ENCODE measurements at regions not wholly inside any gene's neighbourhood (a gene's known extent, or its start where the extent isn't known, plus 50 kb on each side); places are given as distances from the start of the nearest gene placed in this dataset.

DNA sequence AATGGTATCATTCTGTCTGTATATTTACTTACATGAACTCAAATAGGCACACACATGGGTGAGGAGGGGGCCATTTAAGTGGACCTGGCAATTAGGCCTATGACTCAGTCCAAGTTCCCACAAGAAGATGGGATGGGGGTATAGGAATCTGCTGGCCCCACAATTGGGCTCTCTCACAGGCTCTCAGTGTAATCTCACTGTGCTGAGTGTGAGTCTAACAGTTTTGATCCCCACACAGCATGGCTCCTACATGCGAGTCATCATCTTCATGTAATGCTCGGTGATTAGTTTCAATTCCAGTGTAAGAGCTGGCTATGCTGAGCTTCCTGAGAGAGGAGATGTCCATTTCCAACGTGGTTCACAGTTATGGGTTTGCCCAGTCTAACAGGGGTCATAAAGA is 114.0 kb downstream of the GATA6 start:
- DNase-seq (no peak), ATAC-seq (ENCODE audit: insufficient read depth, low read depth) (no peak)
- no peak for TF ChIP-seq EZH2 (IDR thresholded peaks at IDR 0.05; ENCODE audit: borderline replicate concordance, low read depth, low read length, severe bottlenecking)
- TF ChIP-seq, protein P1, sequence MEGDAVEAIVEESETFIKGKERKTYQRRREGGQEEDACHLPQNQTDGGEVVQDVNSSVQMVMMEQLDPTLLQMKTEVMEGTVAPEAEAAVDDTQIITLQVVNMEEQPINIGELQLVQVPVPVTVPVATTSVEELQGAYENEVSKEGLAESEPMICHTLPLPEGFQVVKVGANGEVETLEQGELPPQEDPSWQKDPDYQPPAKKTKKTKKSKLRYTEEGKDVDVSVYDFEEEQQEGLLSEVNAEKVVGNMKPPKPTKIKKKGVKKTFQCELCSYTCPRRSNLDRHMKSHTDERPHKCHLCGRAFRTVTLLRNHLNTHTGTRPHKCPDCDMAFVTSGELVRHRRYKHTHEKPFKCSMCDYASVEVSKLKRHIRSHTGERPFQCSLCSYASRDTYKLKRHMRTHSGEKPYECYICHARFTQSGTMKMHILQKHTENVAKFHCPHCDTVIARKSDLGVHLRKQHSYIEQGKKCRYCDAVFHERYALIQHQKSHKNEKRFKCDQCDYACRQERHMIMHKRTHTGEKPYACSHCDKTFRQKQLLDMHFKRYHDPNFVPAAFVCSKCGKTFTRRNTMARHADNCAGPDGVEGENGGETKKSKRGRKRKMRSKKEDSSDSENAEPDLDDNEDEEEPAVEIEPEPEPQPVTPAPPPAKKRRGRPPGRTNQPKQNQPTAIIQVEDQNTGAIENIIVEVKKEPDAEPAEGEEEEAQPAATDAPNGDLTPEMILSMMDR (IDR thresholded peaks at IDR 0.05; ENCODE audit: borderline replicate concordance, extremely low read depth, low read length, poor library complexity, severe bottlenecking): no peak
- no peaks in the 10 kb centered on the region for H4K20me1 ChIP-seq (ENCODE audit: insufficient read depth, low read length)
- H3K4me3 ChIP-seq (ENCODE audit: low read depth in 1 of 2, low read length in 2 of 2): no peak overlapping the region
- no peaks in the 10 kb centered on the region for H3K27me3 ChIP-seq (ENCODE audit: insufficient read depth, low read length, poor library complexity)
- H3K36me3 ChIP-seq (ENCODE audit: insufficient read depth, low read length): no peaks in the 10 kb centered on the region
- H3K9ac ChIP-seq (ENCODE audit: low read depth, low read length): no peak overlapping the region
- no peak overlapping the region for H3K4me2 ChIP-seq (ENCODE audit: insufficient read depth, low read length)
- H3K4me1 ChIP-seq (ENCODE audit: insufficient read depth, low read length): no peaks in the 10 kb centered on the region
- no peaks in the 10 kb centered on the region for H3K9me3 ChIP-seq (ENCODE audit: insufficient read depth, low read length, severe bottlenecking)
- no peaks in the 10 kb centered on the region for H3K79me2 ChIP-seq (ENCODE audit: insufficient read depth, low read length)
- no peak overlapping the region for H3K27ac ChIP-seq (ENCODE audit: low read length)
- no peak overlapping the region for H2AFZ ChIP-seq (ENCODE audit: low read depth, low read length)

GRCh38 chr18:22283116-22283395 is 113.7 kb downstream of the GATA6 start:
- Histone ChIP-seq H3K27me3 (ENCODE audit: insufficient read depth, low read length, poor library complexity) (no peaks in the 10 kb centered on the region), H4K20me1 (ENCODE audit: insufficient read depth, low read length) (no peaks in the 10 kb centered on the region), H3K4me2 (ENCODE audit: insufficient read depth, low read length) (no peak overlapping the region), H3K79me2 (ENCODE audit: insufficient read depth, low read length) (no peaks in the 10 kb centered on the region), H3K9ac (ENCODE audit: low read depth, low read length) (no peak overlapping the region), H3K36me3 (ENCODE audit: insufficient read depth, low read length) (no peaks in the 10 kb centered on the region), H3K27ac (ENCODE audit: low read length) (no peak overlapping the region), H3K4me1 (ENCODE audit: insufficient read depth, low read length) (no peaks in the 10 kb centered on the region), H3K4me3 (ENCODE audit: low read depth in 1 of 2, low read length in 2 of 2) (no peak overlapping the region), H3K9me3 (ENCODE audit: insufficient read depth, low read length, severe bottlenecking) (no peaks in the 10 kb centered on the region), H2AFZ (ENCODE audit: low read depth, low read length) (no peak overlapping the region)
- DNase-seq (no peak), ATAC-seq (ENCODE audit: insufficient read depth, low read depth) (no peak)
- TF ChIP-seq EZH2 (IDR thresholded peaks at IDR 0.05; ENCODE audit: borderline replicate concordance, low read depth, low read length, severe bottlenecking): no peak
- TF ChIP-seq, protein P1 (IDR thresholded peaks at IDR 0.05; ENCODE audit: borderline replicate concordance, extremely low read depth, low read length, poor library complexity, severe bottlenecking): no peak

DNA sequence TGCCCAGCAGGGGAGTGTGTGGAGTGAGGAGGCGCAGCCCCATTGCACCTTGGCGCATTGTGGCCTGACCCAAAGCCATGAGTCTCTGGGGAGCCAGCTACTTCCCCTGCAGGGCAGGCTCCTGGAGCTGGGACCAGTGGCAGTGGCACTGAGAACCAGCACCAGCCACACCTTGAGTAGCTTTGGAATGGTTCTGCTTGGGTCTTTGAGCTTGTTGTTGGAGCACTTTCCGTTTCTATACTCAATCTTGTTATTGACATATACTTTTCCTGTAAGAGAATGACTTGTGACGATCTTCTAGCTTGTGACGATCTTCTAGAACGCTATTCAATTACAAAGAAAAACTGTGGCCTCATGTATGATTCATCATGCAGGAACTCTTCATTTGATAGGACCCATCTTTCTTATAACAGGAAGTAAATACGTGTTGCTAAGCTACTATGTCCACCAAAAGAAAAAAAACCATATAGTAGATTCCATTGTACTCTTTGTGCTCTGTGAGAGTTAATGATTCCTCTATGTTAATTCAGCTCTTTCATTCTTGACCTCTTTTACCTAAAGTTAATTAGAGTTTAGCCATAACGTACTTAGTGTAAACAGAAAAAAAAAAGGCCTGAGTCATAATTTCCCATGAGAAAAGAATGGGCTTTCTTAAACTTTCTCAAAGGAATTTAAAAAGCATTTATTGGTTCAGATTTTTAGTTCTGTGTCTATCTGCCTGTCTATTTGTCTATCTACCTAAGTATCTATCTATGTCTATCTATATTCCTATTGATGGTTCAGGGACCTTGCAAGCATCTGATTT is 113.1 kb downstream of the GATA6 start:
- TF ChIP-seq, protein P1 (IDR thresholded peaks at IDR 0.05; ENCODE audit: borderline replicate concordance, extremely low read depth, low read length, poor library complexity, severe bottlenecking): no peak
- no peak for TF ChIP-seq EZH2 (IDR thresholded peaks at IDR 0.05; ENCODE audit: borderline replicate concordance, low read depth, low read length, severe bottlenecking)
- Histone ChIP-seq H3K4me2 (ENCODE audit: insufficient read depth, low read length) (no peak overlapping the region), H3K9ac (ENCODE audit: low read depth, low read length) (no peak overlapping the region), H3K27me3 (ENCODE audit: insufficient read depth, low read length, poor library complexity) (no peaks in the 10 kb centered on the region), H3K4me1 (ENCODE audit: insufficient read depth, low read length) (no peaks in the 10 kb centered on the region), H2AFZ (ENCODE audit: low read depth, low read length) (no peak overlapping the region), H3K36me3 (ENCODE audit: insufficient read depth, low read length) (no peaks in the 10 kb centered on the region), H3K9me3 (ENCODE audit: insufficient read depth, low read length, severe bottlenecking) (no peaks in the 10 kb centered on the region), H4K20me1 (ENCODE audit: insufficient read depth, low read length) (no peaks in the 10 kb centered on the region), H3K27ac (ENCODE audit: low read length) (no peak overlapping the region), H3K4me3 (ENCODE audit: low read depth in 1 of 2, low read length in 2 of 2) (no peak overlapping the region), H3K79me2 (ENCODE audit: insufficient read depth, low read length) (no peaks in the 10 kb centered on the region)
- ATAC-seq (ENCODE audit: insufficient read depth, low read depth) (no peak), DNase-seq (no peak)

DNA sequence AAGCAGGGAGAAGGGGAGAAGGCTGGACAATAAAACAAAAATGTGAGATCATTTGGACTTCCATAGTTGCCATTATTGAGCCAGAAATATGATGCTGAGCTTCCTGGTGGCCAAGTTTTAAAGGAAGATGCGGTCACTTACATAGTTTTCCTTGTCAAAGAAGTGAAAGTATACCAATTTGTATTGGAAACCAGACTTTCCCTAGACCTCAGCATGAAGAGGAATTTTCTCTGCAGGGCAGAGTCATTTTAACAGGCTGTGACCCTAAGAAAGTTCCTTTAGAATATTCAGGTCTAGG is 111.0 kb downstream of the GATA6 start:
- no peak for DNase-seq
- ATAC-seq (ENCODE audit: insufficient read depth, low read depth): no peak

More for the DNA sequence above, 111.0 kb downstream of the GATA6 start:
- Histone ChIP-seq H3K79me2 (ENCODE audit: insufficient read depth, low read length) (no peaks in the 10 kb centered on the region), H3K9me3 (ENCODE audit: insufficient read depth, low read length, severe bottlenecking) (no peaks in the 10 kb centered on the region), H3K4me2 (ENCODE audit: insufficient read depth, low read length) (no peak overlapping the region), H3K9ac (ENCODE audit: low read depth, low read length) (no peak overlapping the region), H4K20me1 (ENCODE audit: insufficient read depth, low read length) (no peaks in the 10 kb centered on the region), H3K4me1 (ENCODE audit: insufficient read depth, low read length) (no peaks in the 10 kb centered on the region), H3K27ac (ENCODE audit: low read length) (no peak overlapping the region), H3K27me3 (ENCODE audit: insufficient read depth, low read length, poor library complexity) (no peaks in the 10 kb centered on the region), H3K36me3 (ENCODE audit: insufficient read depth, low read length) (no peaks in the 10 kb centered on the region), H3K4me3 (ENCODE audit: low read depth in 1 of 2, low read length in 2 of 2) (no peak overlapping the region), H2AFZ (ENCODE audit: low read depth, low read length) (no peak overlapping the region)
- TF ChIP-seq, protein P1 (IDR thresholded peaks at IDR 0.05; ENCODE audit: borderline replicate concordance, extremely low read depth, low read length, poor library complexity, severe bottlenecking): no peak
- TF ChIP-seq EZH2 (IDR thresholded peaks at IDR 0.05; ENCODE audit: borderline replicate concordance, low read depth, low read length, severe bottlenecking): no peak
